GM12872 (cell line): ENCODE measurements at regions not wholly inside any gene's neighbourhood (a gene's known extent, or its start where the extent isn't known, plus 50 kb on each side); places are given as distances from the start of the nearest gene placed in this dataset.

Experiments used
- CTCF ChIP-seq: IDR thresholded peaks from 3 replicates; pipeline ENCODE4 v1.5.1; 2011; ENCODE audit warnings: low read depth, mild to moderate bottlenecking, low read length, moderate library complexity; ENCODE audit not compliant: insufficient read depth

- no peak for TF ChIP-seq CTCF
These were observed 101.6 kb upstream of the BASP1 start for GRCh38 chr5:17115855-17116254.

- no peak for TF ChIP-seq CTCF
These were observed 98.8 kb upstream of the BASP1 start for GRCh38 chr5:17118631-17119030.

- TF ChIP-seq CTCF = no peak
These were observed 97.2 kb upstream of the BASP1 start for GRCh38 chr5:17120209-17120608.

GRCh38 chr5:17121776-17122175 is 95.7 kb upstream of the BASP1 start:
- TF ChIP-seq CTCF = no peak

- no peak for TF ChIP-seq CTCF
These were observed 94.4 kb upstream of the BASP1 start for GRCh38 chr5:17123010-17123409.

- no peak for TF ChIP-seq CTCF
These were observed 89.6 kb upstream of the BASP1 start for GRCh38 chr5:17127743-17128231.

- no peak for TF ChIP-seq CTCF
These were observed 88.2 kb upstream of the BASP1 start for GRCh38 chr5:17129093-17129849.
